PFSK-1 (cell line): ENCODE measurements at regions not wholly inside any gene's neighbourhood (a gene's known extent, or its start where the extent isn't known, plus 50 kb on each side); places are given as distances from the start of the nearest gene placed in this dataset.

Experiments used
- POLR2AphosphoS5 ChIP-seq: IDR thresholded peaks from 2 replicates; pipeline ENCODE4 v1.6.1; 2012; ENCODE audit warnings: low read depth, mild to moderate bottlenecking, control low read depth, low read length, moderate library complexity
- SIN3A ChIP-seq: IDR thresholded peaks from 2 replicates; pipeline ENCODE4 v1.6.1; 2012; ENCODE audit warnings: mild to moderate bottlenecking, low read length, moderate library complexity, borderline replicate concordance; ENCODE audit not compliant: insufficient read depth
- TAF1 ChIP-seq: IDR thresholded peaks from 2 replicates; pipeline ENCODE4 v1.6.1; 2012; ENCODE audit warnings: low read length, control low read depth, borderline replicate concordance; ENCODE audit not compliant: insufficient read depth
- TF ChIP-seq, protein P1 (sequence below), 2 experiments: IDR thresholded peaks; 2 replicates each; pipeline versions ENCODE4 v1.6.1 to v1.8.0; 2011 to 2012; ENCODE audit warnings: low read depth in 2 of 2, low read length in 2 of 2, control low read depth in 1 of 2, inconsistent platforms in 1 of 2, mild to moderate bottlenecking in 1 of 2, moderate library complexity in 1 of 2; ENCODE audit not compliant: insufficient read depth in 1 of 2

DNA sequence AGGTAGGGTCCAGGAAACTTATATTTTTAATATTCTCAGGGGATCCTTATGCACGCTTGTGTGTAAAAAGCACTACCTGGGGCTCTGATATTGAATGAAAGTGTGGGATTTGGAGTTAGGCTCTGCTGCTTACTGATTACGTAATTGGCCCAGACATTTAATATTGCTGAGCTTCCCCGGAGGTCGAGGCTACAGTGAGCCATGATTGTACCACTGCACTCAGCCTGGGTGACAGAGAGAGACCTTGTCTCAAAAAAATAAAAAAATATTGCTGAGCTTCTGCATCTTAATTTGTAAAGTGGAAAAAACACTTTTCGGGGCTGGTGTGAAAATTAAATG is 62.2 kb upstream of the KIF26B start:
- TF ChIP-seq TAF1 (no peak), POLR2AphosphoS5 (no peak), SIN3A (no peak)
- TF ChIP-seq, protein P1, sequence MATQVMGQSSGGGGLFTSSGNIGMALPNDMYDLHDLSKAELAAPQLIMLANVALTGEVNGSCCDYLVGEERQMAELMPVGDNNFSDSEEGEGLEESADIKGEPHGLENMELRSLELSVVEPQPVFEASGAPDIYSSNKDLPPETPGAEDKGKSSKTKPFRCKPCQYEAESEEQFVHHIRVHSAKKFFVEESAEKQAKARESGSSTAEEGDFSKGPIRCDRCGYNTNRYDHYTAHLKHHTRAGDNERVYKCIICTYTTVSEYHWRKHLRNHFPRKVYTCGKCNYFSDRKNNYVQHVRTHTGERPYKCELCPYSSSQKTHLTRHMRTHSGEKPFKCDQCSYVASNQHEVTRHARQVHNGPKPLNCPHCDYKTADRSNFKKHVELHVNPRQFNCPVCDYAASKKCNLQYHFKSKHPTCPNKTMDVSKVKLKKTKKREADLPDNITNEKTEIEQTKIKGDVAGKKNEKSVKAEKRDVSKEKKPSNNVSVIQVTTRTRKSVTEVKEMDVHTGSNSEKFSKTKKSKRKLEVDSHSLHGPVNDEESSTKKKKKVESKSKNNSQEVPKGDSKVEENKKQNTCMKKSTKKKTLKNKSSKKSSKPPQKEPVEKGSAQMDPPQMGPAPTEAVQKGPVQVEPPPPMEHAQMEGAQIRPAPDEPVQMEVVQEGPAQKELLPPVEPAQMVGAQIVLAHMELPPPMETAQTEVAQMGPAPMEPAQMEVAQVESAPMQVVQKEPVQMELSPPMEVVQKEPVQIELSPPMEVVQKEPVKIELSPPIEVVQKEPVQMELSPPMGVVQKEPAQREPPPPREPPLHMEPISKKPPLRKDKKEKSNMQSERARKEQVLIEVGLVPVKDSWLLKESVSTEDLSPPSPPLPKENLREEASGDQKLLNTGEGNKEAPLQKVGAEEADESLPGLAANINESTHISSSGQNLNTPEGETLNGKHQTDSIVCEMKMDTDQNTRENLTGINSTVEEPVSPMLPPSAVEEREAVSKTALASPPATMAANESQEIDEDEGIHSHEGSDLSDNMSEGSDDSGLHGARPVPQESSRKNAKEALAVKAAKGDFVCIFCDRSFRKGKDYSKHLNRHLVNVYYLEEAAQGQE (IDR thresholded peaks at IDR 0.05; ENCODE audit: insufficient read depth in 1 of 2, low read depth in 2 of 2, low read length in 2 of 2) = no peak
